Fibroblast of pulmonary artery (primary cell): ENCODE measurements at regions not wholly inside any gene's neighbourhood (a gene's known extent, or its start where the extent isn't known, plus 50 kb on each side); places are given as distances from the start of the nearest gene placed in this dataset.

Source experiments
- DNase-seq: peaks from one replicate; pipeline ENCODE4 v3.0.0-alpha.2; 2010; ENCODE audit warnings: low read depth
- H3K4me3 ChIP-seq: replicated peaks from 2 replicates; pipeline ENCODE4 v1.5.1; 2011; ENCODE audit warnings: low read depth, mild to moderate bottlenecking, control low read depth, low read length, moderate library complexity
- CTCF ChIP-seq: IDR thresholded peaks from 2 replicates; pipeline ENCODE4 v1.5.1; 2011; ENCODE audit warnings: mild to moderate bottlenecking, control low read depth, low read length, inconsistent platforms; ENCODE audit errors: missing control alignments

DNA sequence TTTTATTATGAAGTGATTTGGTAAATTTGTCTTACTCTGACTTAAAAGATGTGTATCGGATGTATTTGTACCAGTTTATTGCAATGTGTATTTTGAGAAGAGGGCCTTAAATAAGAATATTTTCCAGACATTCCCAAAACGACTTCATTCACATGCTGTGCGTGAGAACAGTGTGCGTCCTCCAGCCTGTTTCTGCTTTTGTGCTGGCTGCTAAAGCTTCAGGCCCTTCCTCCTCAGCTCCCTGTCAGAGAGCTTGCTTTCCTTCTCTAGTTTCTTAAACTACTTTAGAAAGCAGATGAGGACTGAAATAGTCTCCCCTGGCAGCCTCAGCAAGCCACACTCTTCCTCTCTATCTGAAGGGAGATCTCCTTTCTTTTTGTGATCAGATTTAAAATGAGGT, 157.8 kb downstream of the SAMD5 start:
- DNase-seq = no peak
- TF ChIP-seq CTCF = no peak

GRCh38 chr6:147667082-147667481, 158.6 kb downstream of the SAMD5 start:
- no peak overlapping the region for H3K4me3 ChIP-seq
- no peak for DNase-seq
- TF ChIP-seq CTCF = no peak

More for the DNA sequence above, 157.8 kb downstream of the SAMD5 start:
- H3K4me3 ChIP-seq = no peak overlapping the region

DNA sequence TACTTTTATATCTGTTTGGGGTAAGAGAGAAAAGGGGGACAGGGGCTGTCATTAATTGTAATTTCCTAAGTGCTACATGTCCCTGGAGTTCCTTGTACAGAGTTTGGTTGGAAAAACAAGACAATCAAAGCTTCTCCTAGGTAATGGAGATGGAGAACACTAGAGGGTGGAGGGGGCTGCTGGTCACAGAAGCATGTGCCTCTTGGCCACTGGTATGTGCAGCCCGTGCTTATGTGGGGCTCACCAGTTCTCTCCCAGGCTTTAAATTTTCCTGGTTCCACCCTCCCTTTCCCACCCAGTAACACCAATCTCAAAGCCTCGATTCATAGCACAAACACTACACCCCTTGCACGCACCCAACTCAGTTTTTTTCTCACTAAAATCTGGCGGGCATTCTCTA, 165.6 kb downstream of the SAMD5 start:
- DNase-seq = no peak
- no peak overlapping the region for H3K4me3 ChIP-seq
- no peak for TF ChIP-seq CTCF

DNA sequence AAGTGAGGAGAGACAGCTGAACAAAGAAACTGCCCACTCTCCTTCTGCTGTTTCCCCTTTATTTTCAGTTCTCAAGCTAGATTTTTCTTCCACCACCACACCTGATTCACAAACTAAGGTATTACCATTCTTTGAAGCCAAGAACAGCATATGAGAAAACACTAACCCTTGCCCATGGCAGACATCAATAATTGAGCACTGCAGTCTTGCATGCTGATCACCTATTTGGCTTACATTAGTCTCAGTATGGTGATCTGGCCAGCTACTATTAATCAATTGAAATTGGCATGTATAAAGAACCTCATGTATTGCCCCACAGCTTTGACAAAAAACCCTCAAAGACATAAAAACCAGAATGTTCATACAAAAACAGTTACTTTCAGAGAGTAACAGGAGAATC, 166.3 kb downstream of the SAMD5 start:
- no peak overlapping the region for H3K4me3 ChIP-seq
- TF ChIP-seq CTCF = no peak

DNA sequence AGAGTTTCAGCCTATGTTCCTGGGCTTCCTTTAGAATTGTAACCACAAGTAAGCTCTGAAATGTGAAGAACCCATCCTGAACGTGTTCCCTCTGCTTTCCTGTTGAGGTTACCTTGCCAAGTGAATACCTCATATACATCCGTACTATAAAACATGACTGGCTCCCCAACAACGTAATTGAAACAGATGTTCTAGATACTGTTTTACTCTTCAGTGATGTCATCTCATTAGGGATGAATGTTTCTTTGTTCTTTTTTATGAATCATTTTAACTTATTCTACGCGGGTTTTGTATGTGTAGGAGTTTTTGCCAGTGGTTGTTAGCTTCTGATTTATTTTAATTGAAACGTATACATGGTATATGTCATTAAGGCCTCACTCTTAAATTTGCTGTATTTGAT, 166.8 kb downstream of the SAMD5 start:
- no peak for TF ChIP-seq CTCF
- DNase-seq = peak; percentile 30
- H3K4me3 ChIP-seq = no peak overlapping the region

More for the DNA sequence above, 166.3 kb downstream of the SAMD5 start:
- no peak for DNase-seq

DNA sequence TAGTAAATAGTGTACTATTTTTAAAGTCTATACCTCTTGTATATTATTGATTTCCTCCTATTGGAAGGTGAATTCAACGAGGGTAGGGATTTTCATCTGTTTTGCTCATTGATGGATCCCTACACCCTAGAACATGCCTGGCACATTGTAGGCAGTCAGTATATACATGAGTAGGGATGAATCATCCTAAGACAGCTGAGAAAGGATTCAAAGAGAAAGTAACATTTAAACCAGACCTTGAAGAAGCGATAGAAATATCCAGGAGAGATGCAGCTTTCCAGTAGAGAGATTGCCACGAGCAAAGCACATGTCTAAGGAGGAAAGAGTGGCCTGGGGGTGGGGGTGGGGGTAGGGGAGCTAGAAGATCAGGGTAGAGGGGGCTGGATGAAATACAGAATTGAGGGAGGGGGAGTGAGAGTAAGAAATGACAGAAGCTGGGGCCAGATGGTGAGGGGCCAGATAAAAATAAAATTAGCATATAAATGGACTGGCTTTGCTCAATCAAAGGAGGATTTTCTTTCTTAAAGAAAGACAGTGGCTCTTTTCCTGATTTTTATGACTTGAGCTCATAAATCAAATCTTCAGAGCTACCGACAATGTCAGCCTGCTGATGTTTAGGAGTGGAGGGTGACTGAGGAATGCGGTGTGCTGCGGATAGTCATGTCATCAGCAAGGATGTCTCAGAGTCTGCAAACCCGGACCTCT, 168.2 kb downstream of the SAMD5 start:
- H3K4me3 ChIP-seq = no peak overlapping the region
- DNase-seq = no peak
- TF ChIP-seq CTCF = no peak

- TF ChIP-seq CTCF = no peak
- no peak for DNase-seq
- H3K4me3 ChIP-seq = no peak overlapping the region
Observed at GRCh38 chr6:147677647-147678046, 169.2 kb downstream of the SAMD5 start.
